SK-N-SH (cell line): ENCODE measurements at regions not wholly inside any gene's neighbourhood (a gene's known extent, or its start where the extent isn't known, plus 50 kb on each side); places are given as distances from the start of the nearest gene placed in this dataset.

Experiments
- CTCF ChIA-PET: fragments of 300-600, 350-600 bp; formaldehyde crosslinking; extraction: SDS; loops from one replicate; lab custom pipeline; 2021; lab: Yijun Ruan, JAX
- POLR2A ChIA-PET: fragments of 350-600 bp; sonication (Branson Sonifier 250); formaldehyde crosslinking; extraction: SDS; loops from one replicate; lab custom pipeline; 2020; ENCODE audit warnings: antibody characterized with exemption, inconsistent platforms; lab: Yijun Ruan, JAX
- DNase-seq: peaks from one replicate; pipeline ENCODE4 v3.0.0; 2012
- H2AFZ ChIP-seq: fragments of 200-600 bp; sonication (generic); 2 replicates; pipeline ENCODE4 v1.8.1; 2016; ENCODE audit warnings: antibody characterized with exemption, mild to moderate bottlenecking, low read depth
- H3F3A ChIP-seq: fragments of 200-600 bp; sonication (generic); replicated peaks from 2 replicates; pipeline ENCODE3; 2016; ENCODE audit warnings: antibody characterized with exemption, mild to moderate bottlenecking; ENCODE audit not compliant: insufficient read depth
- H3K27ac ChIP-seq, 2 experiments: fragments of 200-500 bp in 1 of 2; fragments of 200-600 bp in 1 of 2; sonication (Bioruptor generic) in 1 of 2; sonication (generic), shearing (Covaris generic) in 1 of 2; 2 replicates each; pipeline versions ENCODE4 v1.5.1 to v1.6.1; 2014 to 2016; ENCODE audit warnings: low read depth in 2 of 2, inconsistent platforms in 1 of 2, low read length in 1 of 2, mild to moderate bottlenecking in 1 of 2, mixed read lengths in 1 of 2
- H3K27me3 ChIP-seq: fragments of 200-600 bp; sonication (generic), shearing (Covaris generic); 2 replicates; pipeline ENCODE4 v1.6.1; 2016; ENCODE audit warnings: mixed run types; ENCODE audit not compliant: insufficient read depth
- H3K36me3 ChIP-seq, 2 experiments: fragments of 200-500 bp in 1 of 2; fragments of 200-600 bp in 1 of 2; sonication (Bioruptor generic) in 1 of 2; sonication (generic) in 1 of 2; replicated peaks in 1 of 2; 2 replicates each; pipeline versions ENCODE3 to v1.5.1; 2014 to 2016; ENCODE audit warnings: low read length in 1 of 2, mild to moderate bottlenecking in 1 of 2; ENCODE audit not compliant: insufficient read depth in 2 of 2, control insufficient read depth in 1 of 2
- H3K4me1 ChIP-seq, 2 experiments: fragments of 200-500 bp in 1 of 2; fragments of 200-600 bp in 1 of 2; sonication (Bioruptor generic) in 1 of 2; sonication (generic), shearing (Covaris generic) in 1 of 2; 2 replicates each; pipeline versions ENCODE4 v1.5.1 to v1.6.1; 2014 to 2016; ENCODE audit warnings: low read depth in 1 of 2, low read length in 1 of 2, mixed run types in 1 of 2; ENCODE audit not compliant: insufficient read depth in 2 of 2, control insufficient read depth in 1 of 2
- H3K4me2 ChIP-seq: fragments of 200-600 bp; sonication (generic), shearing (Covaris generic); 2 replicates; pipeline ENCODE4 v1.6.1; 2017; ENCODE audit warnings: mixed run types
- H3K4me3 ChIP-seq, 2 experiments: fragments of 200-500 bp in 1 of 2; fragments of 200-600 bp in 1 of 2; sonication (Bioruptor generic) in 1 of 2; sonication (generic), shearing (Covaris generic) in 1 of 2; 2 replicates each; pipeline versions ENCODE4 v1.5.1 to v1.8.1; 2014 to 2016; ENCODE audit warnings: low read depth in 2 of 2, inconsistent platforms in 1 of 2, low read length in 1 of 2, mild to moderate bottlenecking in 1 of 2, mixed read lengths in 1 of 2, moderate library complexity in 1 of 2
- H3K79me2 ChIP-seq: fragments of 200-600 bp; sonication (generic); 2 replicates; pipeline ENCODE4 v1.8.1; 2017; ENCODE audit warnings: mild to moderate bottlenecking; ENCODE audit not compliant: insufficient read depth
- H3K9ac ChIP-seq: fragments of 200-600 bp; sonication (generic); 2 replicates; pipeline ENCODE4 v1.6.1; 2017; ENCODE audit warnings: mixed run types
- H3K9me2 ChIP-seq: fragments of 200-600 bp; sonication (generic); 2 replicates; pipeline ENCODE4 v1.6.1; 2017; ENCODE audit warnings: mixed run types
- H3K9me3 ChIP-seq: fragments of 200-600 bp; sonication (generic); 2 replicates; pipeline ENCODE4 v1.6.1; 2017; ENCODE audit warnings: mixed run types, mild to moderate bottlenecking, moderate library complexity
- H4K20me1 ChIP-seq: fragments of 200-600 bp; sonication (generic); 2 replicates; pipeline ENCODE4 v1.6.1; 2017; ENCODE audit warnings: mild to moderate bottlenecking, mixed run types; ENCODE audit not compliant: insufficient read depth
- ELF1 ChIP-seq: IDR thresholded peaks from 2 replicates; pipeline ENCODE4 v1.4.0; 2012
- EP300 ChIP-seq, 2 experiments: IDR thresholded peaks; 2 replicates each; pipeline versions ENCODE4 v1.4.0 to v1.6.1; 2012; ENCODE audit warnings: borderline replicate concordance in 1 of 2, low read depth in 1 of 2, low read length in 1 of 2
- EZH2phosphoT487 ChIP-seq: fragments of 200-600 bp; sonication (generic); IDR thresholded peaks from 2 replicates; pipeline ENCODE4 v1.6.1; 2017; ENCODE audit warnings: low read depth, mixed run types, mild to moderate bottlenecking, antibody characterized with exemption, moderate library complexity, borderline replicate concordance
- FOSL2 ChIP-seq: IDR thresholded peaks from 2 replicates; pipeline ENCODE4 v1.4.0; 2012; ENCODE audit warnings: low read depth, mild to moderate bottlenecking, moderate library complexity, borderline replicate concordance
- FOXJ3 ChIP-seq: sonication (generic); formaldehyde crosslinking; IDR thresholded peaks from 2 replicates; pipeline ENCODE4 v1.5.1; 2020; ENCODE audit warnings: mild to moderate bottlenecking, missing genetic modification reagents
- GATA2 ChIP-seq: sonication (generic); formaldehyde crosslinking; IDR thresholded peaks from 2 replicates; pipeline ENCODE4 v1.5.0; 2020; ENCODE audit warnings: mild to moderate bottlenecking, missing genetic modification reagents
- MXI1 ChIP-seq: IDR thresholded peaks from 2 replicates; pipeline ENCODE4 v1.6.1; 2012; ENCODE audit warnings: mild to moderate bottlenecking, low read depth, low read length, improper control_type of control experiment
- NFIC ChIP-seq: IDR thresholded peaks from 2 replicates; pipeline ENCODE4 v1.4.0; 2012; ENCODE audit warnings: borderline replicate concordance
- NRF1 ChIP-seq: IDR thresholded peaks from 2 replicates; pipeline ENCODE4 v1.6.1; 2012; ENCODE audit warnings: low read depth, mild to moderate bottlenecking, low read length
- RAD21 ChIP-seq: IDR thresholded peaks from 2 replicates; pipeline ENCODE4 v1.6.1; 2012; ENCODE audit warnings: mild to moderate bottlenecking, low read length
- RCOR1 ChIP-seq: fragments of 150-350 bp; IDR thresholded peaks from 2 replicates; pipeline ENCODE4 v1.6.1; 2017; ENCODE audit warnings: antibody characterized with exemption, low read length
- RXRA ChIP-seq: IDR thresholded peaks from 2 replicates; pipeline ENCODE4 v1.4.0; 2012; ENCODE audit warnings: low read depth, mild to moderate bottlenecking, borderline replicate concordance
- SIN3A ChIP-seq: IDR thresholded peaks from 2 replicates; pipeline ENCODE4 v1.6.1; 2012; ENCODE audit warnings: low read depth, mild to moderate bottlenecking, low read length, moderate library complexity, borderline replicate concordance
- TAF1 ChIP-seq: IDR thresholded peaks from 2 replicates; pipeline ENCODE4 v1.6.1; 2012; ENCODE audit warnings: low read depth, mild to moderate bottlenecking, low read length, moderate library complexity, borderline replicate concordance
- TCF12 ChIP-seq: IDR thresholded peaks from 2 replicates; pipeline ENCODE4 v1.4.0; 2012
- YY1 ChIP-seq: IDR thresholded peaks from 2 replicates; pipeline ENCODE4 v1.4.0; 2012; ENCODE audit warnings: low read depth, mild to moderate bottlenecking
- WGBS: methylation state at CpG from one replicate; pipeline ENCODE4 v1.1.6; 2017; ENCODE audit warnings: low lambda C conversion rate; 5-methylcytosine and 5-hydroxymethylcytosine counted together
- TF ChIP-seq, protein P1 (sequence below): IDR thresholded peaks from 2 replicates; pipeline ENCODE4 v1.6.1; 2012; ENCODE audit warnings: mild to moderate bottlenecking, low read depth, low read length, moderate library complexity
- TF ChIP-seq, protein P2 (sequence below): IDR thresholded peaks from 2 replicates; pipeline ENCODE4 v1.4.0; 2012; ENCODE audit warnings: low read depth
- TF ChIP-seq, protein P3 (sequence below): IDR thresholded peaks from 2 replicates; pipeline ENCODE4 v1.4.0; 2012; ENCODE audit warnings: low read depth, borderline replicate concordance
- TF ChIP-seq, protein P4 (sequence below): fragments of 150-350 bp; IDR thresholded peaks from 2 replicates; pipeline ENCODE4 v1.6.1; 2017; ENCODE audit warnings: antibody characterized with exemption, low read length, low read depth, borderline replicate concordance

DNA sequence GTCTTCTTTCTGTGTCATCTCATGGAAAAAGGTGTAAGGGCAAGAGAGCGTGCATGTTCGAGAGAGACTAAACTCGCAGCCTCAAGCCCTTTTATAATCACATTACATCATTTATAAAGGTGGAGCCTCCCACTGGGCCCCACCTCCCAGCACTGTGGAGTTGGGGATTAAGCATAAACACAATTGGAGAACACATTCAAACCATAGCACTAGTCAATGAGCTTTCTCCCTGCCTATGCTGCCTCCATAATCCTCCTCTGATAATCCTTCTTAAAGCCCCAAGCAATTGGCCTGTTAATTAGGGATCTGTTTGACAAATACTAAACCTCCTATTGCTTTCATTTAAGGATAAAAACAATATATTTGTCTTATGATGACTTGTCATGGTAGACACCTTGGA is 99.6 kb downstream of the NMUR2 start:
- Histone ChIP-seq H3K36me3 (no peaks in the 10 kb centered on the region), H3K9me2 (no peaks in the 10 kb centered on the region), H3K4me1 (no peaks in the 10 kb centered on the region), H3F3A (no peaks in the 10 kb centered on the region), H3K4me3 (no peak overlapping the region), H3K27me3 (no peaks in the 10 kb centered on the region), H3K27ac (no peak overlapping the region), H3K4me2 (no peak overlapping the region), H3K9ac (no peak overlapping the region), H3K79me2 (no peaks in the 10 kb centered on the region), H2AFZ (no peak overlapping the region), H3K9me3 (no peaks in the 10 kb centered on the region), H4K20me1 (no peaks in the 10 kb centered on the region)
- ChIA-PET CTCF (interaction anchor here (1.1 kb wide), 1 partner anchor 200 kb away, joined by 3 read pairs; no protein-coding TSS in a partner anchor), POLR2A (no interaction called here)
- WGBS, result 2% methylated on average over 3 of the region's 3 CpGs
- TF ChIP-seq, protein P1, sequence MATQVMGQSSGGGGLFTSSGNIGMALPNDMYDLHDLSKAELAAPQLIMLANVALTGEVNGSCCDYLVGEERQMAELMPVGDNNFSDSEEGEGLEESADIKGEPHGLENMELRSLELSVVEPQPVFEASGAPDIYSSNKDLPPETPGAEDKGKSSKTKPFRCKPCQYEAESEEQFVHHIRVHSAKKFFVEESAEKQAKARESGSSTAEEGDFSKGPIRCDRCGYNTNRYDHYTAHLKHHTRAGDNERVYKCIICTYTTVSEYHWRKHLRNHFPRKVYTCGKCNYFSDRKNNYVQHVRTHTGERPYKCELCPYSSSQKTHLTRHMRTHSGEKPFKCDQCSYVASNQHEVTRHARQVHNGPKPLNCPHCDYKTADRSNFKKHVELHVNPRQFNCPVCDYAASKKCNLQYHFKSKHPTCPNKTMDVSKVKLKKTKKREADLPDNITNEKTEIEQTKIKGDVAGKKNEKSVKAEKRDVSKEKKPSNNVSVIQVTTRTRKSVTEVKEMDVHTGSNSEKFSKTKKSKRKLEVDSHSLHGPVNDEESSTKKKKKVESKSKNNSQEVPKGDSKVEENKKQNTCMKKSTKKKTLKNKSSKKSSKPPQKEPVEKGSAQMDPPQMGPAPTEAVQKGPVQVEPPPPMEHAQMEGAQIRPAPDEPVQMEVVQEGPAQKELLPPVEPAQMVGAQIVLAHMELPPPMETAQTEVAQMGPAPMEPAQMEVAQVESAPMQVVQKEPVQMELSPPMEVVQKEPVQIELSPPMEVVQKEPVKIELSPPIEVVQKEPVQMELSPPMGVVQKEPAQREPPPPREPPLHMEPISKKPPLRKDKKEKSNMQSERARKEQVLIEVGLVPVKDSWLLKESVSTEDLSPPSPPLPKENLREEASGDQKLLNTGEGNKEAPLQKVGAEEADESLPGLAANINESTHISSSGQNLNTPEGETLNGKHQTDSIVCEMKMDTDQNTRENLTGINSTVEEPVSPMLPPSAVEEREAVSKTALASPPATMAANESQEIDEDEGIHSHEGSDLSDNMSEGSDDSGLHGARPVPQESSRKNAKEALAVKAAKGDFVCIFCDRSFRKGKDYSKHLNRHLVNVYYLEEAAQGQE, result no peak
- TF ChIP-seq, protein P2, sequence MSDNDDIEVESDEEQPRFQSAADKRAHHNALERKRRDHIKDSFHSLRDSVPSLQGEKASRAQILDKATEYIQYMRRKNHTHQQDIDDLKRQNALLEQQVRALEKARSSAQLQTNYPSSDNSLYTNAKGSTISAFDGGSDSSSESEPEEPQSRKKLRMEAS, result no peak
- TF ChIP-seq ELF1 (no peak), FOXJ3 (CRISPR knock-in tag) (no peak), RCOR1 (no peak), NFIC (no peak), EZH2phosphoT487 (no peak), NRF1 (no peak), YY1 (no peak)
- TF ChIP-seq, protein P3, sequence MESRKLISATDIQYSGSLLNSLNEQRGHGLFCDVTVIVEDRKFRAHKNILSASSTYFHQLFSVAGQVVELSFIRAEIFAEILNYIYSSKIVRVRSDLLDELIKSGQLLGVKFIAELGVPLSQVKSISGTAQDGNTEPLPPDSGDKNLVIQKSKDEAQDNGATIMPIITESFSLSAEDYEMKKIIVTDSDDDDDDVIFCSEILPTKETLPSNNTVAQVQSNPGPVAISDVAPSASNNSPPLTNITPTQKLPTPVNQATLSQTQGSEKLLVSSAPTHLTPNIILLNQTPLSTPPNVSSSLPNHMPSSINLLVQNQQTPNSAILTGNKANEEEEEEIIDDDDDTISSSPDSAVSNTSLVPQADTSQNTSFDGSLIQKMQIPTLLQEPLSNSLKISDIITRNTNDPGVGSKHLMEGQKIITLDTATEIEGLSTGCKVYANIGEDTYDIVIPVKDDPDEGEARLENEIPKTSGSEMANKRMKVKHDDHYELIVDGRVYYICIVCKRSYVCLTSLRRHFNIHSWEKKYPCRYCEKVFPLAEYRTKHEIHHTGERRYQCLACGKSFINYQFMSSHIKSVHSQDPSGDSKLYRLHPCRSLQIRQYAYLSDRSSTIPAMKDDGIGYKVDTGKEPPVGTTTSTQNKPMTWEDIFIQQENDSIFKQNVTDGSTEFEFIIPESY, result no peak
- no peak for DNase-seq

DNA sequence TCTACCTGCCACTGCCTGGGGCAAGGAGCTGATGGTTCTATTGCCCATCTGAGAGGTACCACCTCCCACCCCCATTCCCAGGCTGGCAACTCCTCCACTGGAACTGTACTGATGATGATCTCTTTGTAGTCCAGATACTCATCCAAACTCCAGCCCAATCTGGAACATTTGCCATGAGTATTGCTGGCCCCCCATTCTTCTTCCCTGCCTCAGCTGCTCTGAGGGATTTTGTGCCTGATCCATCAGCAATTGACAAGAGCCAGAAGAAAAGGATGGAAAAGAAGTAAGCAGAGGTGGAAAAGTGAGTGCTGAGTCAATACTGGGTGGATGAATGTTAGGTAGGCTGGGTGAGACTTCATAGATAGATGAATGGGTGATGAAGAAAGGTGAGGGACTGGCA is 101.2 kb downstream of the NMUR2 start:
- no peaks in the 10 kb centered on the region for H3K79me2 ChIP-seq
- H4K20me1 ChIP-seq, result no peaks in the 10 kb centered on the region
- H3F3A ChIP-seq, result no peaks in the 10 kb centered on the region
- H3K9me3 ChIP-seq, result no peaks in the 10 kb centered on the region
- H3K27me3 ChIP-seq, result no peaks in the 10 kb centered on the region
- no peaks in the 10 kb centered on the region for H3K36me3 ChIP-seq
- POLR2A ChIA-PET, result no interaction called here
- no peaks in the 10 kb centered on the region for H3K4me1 ChIP-seq
- DNase-seq, result no peak
- H3K27ac ChIP-seq, result no peak overlapping the region
- no peaks in the 10 kb centered on the region for H3K9me2 ChIP-seq
- CTCF ChIA-PET, result no interaction called here
- no peak overlapping the region for H3K4me3 ChIP-seq
- H3K4me2 ChIP-seq, result no peak overlapping the region
- no peak overlapping the region for H2AFZ ChIP-seq
- H3K9ac ChIP-seq, result no peak overlapping the region
- TF ChIP-seq MXI1 (no peak), GATA2 (no peak), RAD21 (no peak), NFIC (no peak), ELF1 (no peak), TCF12 (no peak), EZH2phosphoT487 (no peak), SIN3A (no peak), RXRA (no peak), FOSL2 (no peak), TAF1 (no peak), EP300 (IDR thresholded peaks at IDR 0.05; ENCODE audit: borderline replicate concordance in 1 of 2, low read depth in 1 of 2, low read length in 1 of 2) (no peak)
- TF ChIP-seq, protein P4, sequence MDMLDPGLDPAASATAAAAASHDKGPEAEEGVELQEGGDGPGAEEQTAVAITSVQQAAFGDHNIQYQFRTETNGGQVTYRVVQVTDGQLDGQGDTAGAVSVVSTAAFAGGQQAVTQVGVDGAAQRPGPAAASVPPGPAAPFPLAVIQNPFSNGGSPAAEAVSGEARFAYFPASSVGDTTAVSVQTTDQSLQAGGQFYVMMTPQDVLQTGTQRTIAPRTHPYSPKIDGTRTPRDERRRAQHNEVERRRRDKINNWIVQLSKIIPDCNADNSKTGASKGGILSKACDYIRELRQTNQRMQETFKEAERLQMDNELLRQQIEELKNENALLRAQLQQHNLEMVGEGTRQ, result no peak
- TF ChIP-seq, protein P3, result no peak
